AG10803 (cell line): ENCODE measurements at regions not wholly inside any gene's neighbourhood (a gene's known extent, or its start where the extent isn't known, plus 50 kb on each side); places are given as distances from the start of the nearest gene placed in this dataset.

Experiments
- DNase-seq: peaks from one replicate; pipeline ENCODE4 v3.0.0; 2010; ENCODE audit warnings: low read depth
- H3K4me3 ChIP-seq: 2 replicates; pipeline ENCODE4 v1.5.1; 2011; ENCODE audit warnings: mild to moderate bottlenecking, low read length, control low read depth
- CTCF ChIP-seq: conservative IDR thresholded peaks from 2 replicates; pipeline ENCODE4 v1.5.1; 2011; ENCODE audit warnings: mild to moderate bottlenecking, low read length, control low read depth, inconsistent platforms

GRCh38 chr7:116097365-116098009, 66.9 kb upstream of the TFEC start:
- no peak overlapping the region for H3K4me3 ChIP-seq
- DNase-seq, result peak; percentile 58
- peak; percentile 26; the same call in 1 of the 2 replicates for TF ChIP-seq CTCF

GRCh38 chr7:116098175-116098574, 67.6 kb upstream of the TFEC start:
- no peak for DNase-seq
- no peak for TF ChIP-seq CTCF
- H3K4me3 ChIP-seq, result no peak overlapping the region

GRCh38 chr7:116100626-116101025, 70.1 kb upstream of the TFEC start:
- DNase-seq, result no peak
- no peak overlapping the region for H3K4me3 ChIP-seq
- no peak for TF ChIP-seq CTCF

GRCh38 chr7:116101704-116102103, 71.1 kb upstream of the TFEC start:
- no peak overlapping the region for H3K4me3 ChIP-seq
- peak; percentile 23 for DNase-seq
- no peak for TF ChIP-seq CTCF

GRCh38 chr7:116111475-116111874, 80.9 kb upstream of the TFEC start:
- no peak for TF ChIP-seq CTCF
- no peak overlapping the region for H3K4me3 ChIP-seq
- DNase-seq, result no peak

- no peak overlapping the region for H3K4me3 ChIP-seq
- DNase-seq, result no peak
- TF ChIP-seq CTCF, result no peak
Measured at GRCh38 chr7:116113310-116113709, 82.7 kb upstream of the TFEC start.

- no peak for TF ChIP-seq CTCF
- H3K4me3 ChIP-seq, result no peak overlapping the region
- DNase-seq, result peak; percentile 4
Measured at GRCh38 chr7:116120839-116121238, 89.5 kb upstream of the TES start.
